Activated naive CD8-positive, alpha-beta T cell treated with anti-CD3 and anti-CD28 coated beads, Interleukin-2, amount 10 ng/mL, durations not matched to agents 7 days and 5 days (primary cell): ENCODE measurements at regions not wholly inside any gene's neighbourhood (a gene's known extent, or its start where the extent isn't known, plus 50 kb on each side); places are given as distances from the start of the nearest gene placed in this dataset.

Source experiments
- ATAC-seq: fragments of 150-1000 bp; cut with Tn5 transposase; one replicate; pipeline ENCODE4 v1.10.0; 2021; ENCODE audit warnings: low read depth, moderate library complexity
- POLR2A ChIA-PET: fragments of 350-600 bp; sonication (Branson Sonifier 250); formaldehyde crosslinking; loops from one replicate; lab custom pipeline; 2021; ENCODE audit warnings: antibody characterized with exemption; lab: Charles Lee
- DNase-seq: peaks from one replicate; pipeline ENCODE4 v3.0.0; 2021
- H3K27ac Mint-ChIP-seq: one replicate; pipeline ENCODE4 v1.8.0; 2022; ENCODE audit warnings: mild to moderate bottlenecking, mixed read lengths
- H3K27me3 Mint-ChIP-seq: one replicate; pipeline ENCODE4 v1.8.0; 2022; ENCODE audit warnings: mild to moderate bottlenecking, moderate library complexity, mixed read lengths
- H3K36me3 Mint-ChIP-seq: one replicate; pipeline ENCODE4 v1.8.0; 2021; ENCODE audit warnings: mild to moderate bottlenecking, mixed read lengths
- H3K4me1 Mint-ChIP-seq: one replicate; pipeline ENCODE4 v1.8.0; 2021; ENCODE audit warnings: mixed read lengths
- H3K4me3 Mint-ChIP-seq: one replicate; pipeline ENCODE4 v1.8.0; 2022; ENCODE audit warnings: mild to moderate bottlenecking, moderate library complexity, mixed read lengths
- H3K9me3 Mint-ChIP-seq: one replicate; pipeline ENCODE4 v1.8.0; 2021; ENCODE audit warnings: mixed read lengths

DNA sequence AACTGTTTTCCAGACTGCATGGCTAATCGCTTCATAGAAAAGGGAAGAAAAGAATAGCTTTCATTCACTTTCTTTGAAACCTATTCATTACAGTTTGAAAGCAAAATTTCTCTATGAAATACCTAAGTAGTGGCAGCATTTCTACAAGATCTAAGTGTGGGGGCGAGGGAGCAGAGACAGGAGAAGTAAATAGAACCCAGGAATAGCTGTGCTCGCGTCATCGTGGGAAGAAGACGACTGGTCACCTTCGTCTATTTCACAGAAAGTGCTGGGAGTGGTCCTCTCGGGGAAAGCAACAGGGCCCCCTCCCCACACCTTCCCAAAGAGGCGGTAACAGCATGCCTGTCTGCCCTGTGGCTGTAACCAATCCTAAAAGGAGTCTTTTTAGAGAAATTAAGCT is 169.9 kb upstream of the NOCT start:
- Mint-ChIP-seq H3K4me1 (no peaks in the 10 kb centered on the region), H3K4me3 (no peak overlapping the region), H3K27me3 (peaks cover 14% of the 10 kb centered on the region), H3K9me3 (no peaks in the 10 kb centered on the region), H3K27ac (no peak overlapping the region), H3K36me3 (no peaks in the 10 kb centered on the region)
- ATAC-seq (no peak), DNase-seq (no peak)
- POLR2A ChIA-PET: no interaction called here

DNA sequence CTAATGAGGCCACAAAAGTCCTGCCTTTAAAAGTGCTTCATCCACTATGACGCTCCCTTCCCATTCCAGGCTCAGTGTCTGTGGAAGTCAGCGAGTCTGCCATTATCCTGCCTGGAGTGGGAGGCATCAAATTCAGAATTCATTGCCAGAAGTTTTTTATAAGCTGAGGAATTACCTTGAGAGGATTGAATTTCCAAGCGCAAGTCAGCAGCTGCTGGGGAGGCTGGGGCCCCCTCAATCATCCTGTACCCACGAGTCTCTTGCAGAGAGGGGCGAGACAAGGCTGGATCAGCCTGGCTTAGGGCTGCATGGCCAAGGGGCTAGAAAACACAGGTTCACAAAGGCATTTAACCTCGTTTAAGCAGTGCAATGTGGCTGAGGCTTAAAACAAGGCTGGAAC is 170.5 kb upstream of the NOCT start:
- ATAC-seq (no peak), DNase-seq (no peak)
- no peak overlapping the region for H3K27ac Mint-ChIP-seq
- POLR2A ChIA-PET: no interaction called here
- H3K27me3 Mint-ChIP-seq: peaks cover 14% of the 10 kb centered on the region
- H3K4me3 Mint-ChIP-seq: no peak overlapping the region
- no peaks in the 10 kb centered on the region for H3K36me3 Mint-ChIP-seq
- no peaks in the 10 kb centered on the region for H3K4me1 Mint-ChIP-seq
- H3K9me3 Mint-ChIP-seq: no peaks in the 10 kb centered on the region

DNA sequence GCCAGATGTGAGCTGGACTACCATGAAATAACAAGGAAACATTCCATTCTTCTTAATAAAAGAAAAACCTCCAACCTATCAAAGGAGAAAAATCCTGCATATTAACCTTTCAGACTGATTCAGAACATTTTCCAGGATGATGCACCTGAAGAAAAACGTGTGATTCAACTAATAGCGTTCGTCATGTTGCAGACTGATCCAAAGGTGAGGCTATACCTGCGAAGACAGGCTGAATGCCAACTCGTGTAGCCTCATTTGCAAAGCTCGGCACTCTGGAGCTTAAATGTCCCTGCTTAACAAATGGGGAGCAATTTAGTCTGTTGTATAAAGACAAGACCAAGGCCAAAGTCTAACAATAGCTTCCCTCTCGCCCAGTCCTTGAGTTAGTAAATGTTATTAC is 172.0 kb upstream of the NOCT start:
- DNase-seq (no peak), ATAC-seq (no peak)
- no peak overlapping the region for H3K4me3 Mint-ChIP-seq
- no peaks in the 10 kb centered on the region for H3K9me3 Mint-ChIP-seq
- no peaks in the 10 kb centered on the region for H3K4me1 Mint-ChIP-seq
- POLR2A ChIA-PET: no interaction called here
- H3K36me3 Mint-ChIP-seq: no peaks in the 10 kb centered on the region
- no peak overlapping the region for H3K27ac Mint-ChIP-seq
- peaks cover 14% of the 10 kb centered on the region for H3K27me3 Mint-ChIP-seq

DNA sequence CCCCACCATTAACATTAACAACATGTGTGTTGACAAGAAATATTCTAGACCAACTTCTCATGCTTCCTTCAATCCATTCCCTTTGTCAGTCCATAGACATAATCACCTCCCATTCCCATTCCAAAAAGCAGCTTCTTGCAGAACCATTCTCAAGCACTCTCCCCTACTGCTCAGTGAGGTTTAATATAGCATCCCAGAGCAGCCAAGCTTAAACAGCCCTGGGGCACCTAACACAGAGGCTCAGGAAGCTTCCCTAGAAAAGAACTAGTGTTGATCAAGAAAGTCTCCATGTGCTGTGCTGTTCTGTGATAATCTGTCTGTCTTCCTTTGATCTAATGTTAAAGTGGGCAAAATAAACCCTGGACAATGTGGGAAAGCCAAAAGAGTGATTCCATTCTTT is 174.2 kb upstream of the NOCT start:
- H3K9me3 Mint-ChIP-seq: no peaks in the 10 kb centered on the region
- H3K27me3 Mint-ChIP-seq: peaks cover 10% of the 10 kb centered on the region
- no peaks in the 10 kb centered on the region for H3K4me1 Mint-ChIP-seq
- no peak for ATAC-seq
- no peak overlapping the region for H3K4me3 Mint-ChIP-seq
- no peak for DNase-seq
- POLR2A ChIA-PET: no interaction called here
- H3K27ac Mint-ChIP-seq: no peak overlapping the region
- no peaks in the 10 kb centered on the region for H3K36me3 Mint-ChIP-seq

DNA sequence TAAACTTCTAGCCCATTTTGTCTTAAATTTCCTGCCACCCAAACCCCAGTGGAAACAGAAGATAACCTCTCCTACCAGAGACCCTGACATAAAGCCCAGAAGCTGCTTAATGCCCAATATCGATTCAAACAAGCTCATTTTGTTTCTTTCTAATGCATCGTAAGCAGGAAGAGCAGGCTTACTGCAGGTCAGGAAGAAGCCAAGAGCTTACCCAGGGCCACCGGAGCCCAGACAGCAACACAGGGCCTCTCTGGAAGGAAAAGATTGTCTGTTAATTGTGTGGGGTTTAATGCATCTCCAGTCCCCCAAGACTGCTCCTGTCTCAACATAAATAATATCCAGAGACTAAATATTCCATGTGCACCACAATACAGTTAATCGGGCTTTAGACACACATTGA is 177.3 kb upstream of the NOCT start:
- H3K4me3 Mint-ChIP-seq: no peak overlapping the region
- DNase-seq (no peak), ATAC-seq (no peak)
- no peak overlapping the region for H3K27ac Mint-ChIP-seq
- POLR2A ChIA-PET: no interaction called here
- no peaks in the 10 kb centered on the region for H3K36me3 Mint-ChIP-seq
- H3K4me1 Mint-ChIP-seq: no peaks in the 10 kb centered on the region
- H3K27me3 Mint-ChIP-seq: peaks cover 17% of the 10 kb centered on the region
- H3K9me3 Mint-ChIP-seq: no peaks in the 10 kb centered on the region

DNA sequence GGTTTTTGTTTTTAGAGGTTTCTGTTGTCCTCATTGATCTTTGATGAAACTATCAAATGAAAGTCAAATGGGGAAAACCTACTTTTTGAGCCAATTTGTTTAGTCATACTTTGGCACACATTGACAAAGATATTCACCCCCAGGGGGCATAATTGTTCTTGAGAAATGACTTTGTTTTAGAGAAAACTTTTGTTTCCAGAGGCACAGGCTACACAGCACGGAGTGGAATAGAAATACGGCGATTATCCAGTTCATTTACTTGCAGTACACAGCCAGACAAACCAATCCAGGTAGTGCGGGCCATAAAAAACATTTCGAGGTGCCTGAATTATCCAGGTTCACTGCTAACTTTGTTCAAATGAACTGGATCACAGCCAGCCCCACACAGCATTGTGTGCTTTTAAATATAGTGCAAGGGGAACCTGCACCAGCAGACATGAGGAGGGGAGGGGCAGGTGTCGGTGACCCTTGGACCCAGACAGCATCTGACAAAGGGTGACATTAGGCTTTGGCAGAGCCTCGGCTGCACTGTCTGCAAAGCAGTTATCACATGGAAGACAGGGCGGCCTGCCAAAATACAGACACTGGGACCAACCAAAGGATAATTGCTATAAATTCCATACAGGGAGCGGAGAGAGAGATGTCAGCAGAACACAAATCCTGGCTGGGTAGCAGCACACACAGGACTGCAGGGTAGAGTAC is 179.6 kb upstream of the NOCT start:
- no peak for ATAC-seq

DNA sequence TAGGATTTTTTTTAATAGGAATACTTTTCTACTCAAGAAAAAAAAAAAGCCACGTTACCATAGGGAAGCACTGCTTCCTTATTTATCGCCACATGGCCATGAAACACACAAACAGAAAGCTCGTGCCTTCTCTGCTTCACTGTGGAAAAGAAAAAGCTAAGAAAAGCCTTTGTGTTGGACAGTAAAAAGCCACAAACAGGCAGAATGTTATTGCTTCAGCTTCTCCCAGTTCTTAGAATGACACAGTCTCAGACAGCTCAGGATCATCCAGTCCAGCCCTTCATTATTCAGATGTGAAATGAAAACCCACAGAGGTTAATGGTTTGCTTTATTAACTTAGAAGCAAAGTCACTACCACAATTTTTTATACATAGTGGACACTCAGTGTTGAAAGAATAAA is 181.6 kb upstream of the NOCT start:
- Mint-ChIP-seq H3K36me3 (no peaks in the 10 kb centered on the region), H3K4me1 (no peaks in the 10 kb centered on the region), H3K27ac (no peak overlapping the region), H3K9me3 (no peaks in the 10 kb centered on the region), H3K4me3 (no peak overlapping the region), H3K27me3 (peaks cover 9% of the 10 kb centered on the region)
- POLR2A ChIA-PET: no interaction called here
- DNase-seq (no peak), ATAC-seq (no peak)

More for the DNA sequence above, 179.6 kb upstream of the NOCT start:
- no peak overlapping the region for H3K27ac Mint-ChIP-seq
- H3K36me3 Mint-ChIP-seq: no peaks in the 10 kb centered on the region
- H3K9me3 Mint-ChIP-seq: no peaks in the 10 kb centered on the region
- DNase-seq: no peak
- H3K4me1 Mint-ChIP-seq: no peaks in the 10 kb centered on the region
- H3K27me3 Mint-ChIP-seq: peaks cover 7% of the 10 kb centered on the region
- H3K4me3 Mint-ChIP-seq: no peak overlapping the region
- POLR2A ChIA-PET: no interaction called here

DNA sequence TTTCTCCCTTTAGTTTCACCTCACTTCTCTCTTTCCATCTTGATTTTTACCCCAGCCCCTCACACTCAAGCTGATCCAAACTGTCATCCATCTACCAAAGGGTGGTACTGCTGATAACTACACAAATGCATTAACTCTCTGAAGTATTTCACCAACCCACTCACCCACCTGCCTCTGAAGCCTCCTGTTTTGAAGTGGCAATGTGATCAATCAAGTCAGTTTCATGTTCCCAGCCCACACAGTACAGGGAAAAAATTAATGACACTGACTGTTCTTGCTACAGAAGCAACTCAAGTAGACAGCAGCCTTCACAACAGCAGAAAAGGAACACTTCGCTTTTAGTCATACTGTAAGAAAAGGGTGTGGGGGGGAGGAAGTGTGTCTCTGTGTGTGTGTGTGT is 183.0 kb upstream of the NOCT start:
- H3K36me3 Mint-ChIP-seq: no peaks in the 10 kb centered on the region
- POLR2A ChIA-PET: no interaction called here
- peaks cover 10% of the 10 kb centered on the region for H3K27me3 Mint-ChIP-seq
- no peak overlapping the region for H3K27ac Mint-ChIP-seq
- DNase-seq: no peak
- ATAC-seq: no peak
- H3K9me3 Mint-ChIP-seq: no peaks in the 10 kb centered on the region
- H3K4me1 Mint-ChIP-seq: no peaks in the 10 kb centered on the region
- H3K4me3 Mint-ChIP-seq: no peak overlapping the region

DNA sequence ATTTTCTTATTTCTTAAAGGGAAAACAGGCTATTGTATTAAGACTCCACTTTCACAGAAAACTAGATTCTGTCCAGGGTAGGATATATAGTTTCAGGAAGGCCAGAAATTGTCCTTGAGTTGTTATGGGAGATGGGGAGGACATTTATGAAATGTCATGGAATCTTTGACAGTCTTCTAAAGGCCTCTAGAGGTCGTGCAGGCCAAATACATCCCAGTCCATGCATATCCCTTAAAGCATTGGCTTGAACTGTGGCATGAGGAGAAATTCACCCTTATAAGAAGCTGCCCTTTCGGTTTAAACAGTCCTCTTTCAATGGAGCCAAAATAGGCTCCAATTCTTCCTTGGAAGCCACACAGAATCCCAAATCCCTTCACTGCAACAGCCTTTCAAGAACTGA is 183.6 kb upstream of the NOCT start:
- Mint-ChIP-seq H3K36me3 (no peaks in the 10 kb centered on the region), H3K27me3 (peaks cover 10% of the 10 kb centered on the region), H3K4me3 (no peak overlapping the region), H3K9me3 (no peaks in the 10 kb centered on the region), H3K27ac (no peak overlapping the region), H3K4me1 (no peaks in the 10 kb centered on the region)
- DNase-seq (no peak), ATAC-seq (no peak)
- POLR2A ChIA-PET: no interaction called here

DNA sequence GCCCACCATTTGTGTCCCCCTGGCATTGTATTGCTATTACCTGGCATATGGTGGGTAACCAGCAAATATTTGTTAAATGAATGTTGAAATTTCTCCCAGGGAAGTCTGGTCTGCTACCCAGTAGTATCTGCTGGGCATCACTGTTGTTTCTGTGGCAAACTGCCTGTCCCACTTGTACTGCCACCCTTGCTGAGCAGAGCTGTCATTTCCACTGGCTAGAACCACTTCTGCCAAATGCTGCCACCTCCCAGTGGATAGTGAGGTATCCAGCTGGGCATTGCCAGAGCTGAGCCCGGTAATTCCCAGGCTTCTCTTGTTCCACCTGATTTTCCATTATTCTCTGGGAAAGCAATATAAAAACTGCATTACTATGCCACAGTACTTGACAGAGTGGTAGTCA is 186.7 kb upstream of the NOCT start:
- no peaks in the 10 kb centered on the region for H3K36me3 Mint-ChIP-seq
- no peak overlapping the region for H3K4me3 Mint-ChIP-seq
- H3K9me3 Mint-ChIP-seq: no peaks in the 10 kb centered on the region
- H3K27ac Mint-ChIP-seq: no peak overlapping the region
- DNase-seq (no peak), ATAC-seq (no peak)
- POLR2A ChIA-PET: no interaction called here
- no peaks in the 10 kb centered on the region for H3K4me1 Mint-ChIP-seq
- H3K27me3 Mint-ChIP-seq: peaks cover 8% of the 10 kb centered on the region

DNA sequence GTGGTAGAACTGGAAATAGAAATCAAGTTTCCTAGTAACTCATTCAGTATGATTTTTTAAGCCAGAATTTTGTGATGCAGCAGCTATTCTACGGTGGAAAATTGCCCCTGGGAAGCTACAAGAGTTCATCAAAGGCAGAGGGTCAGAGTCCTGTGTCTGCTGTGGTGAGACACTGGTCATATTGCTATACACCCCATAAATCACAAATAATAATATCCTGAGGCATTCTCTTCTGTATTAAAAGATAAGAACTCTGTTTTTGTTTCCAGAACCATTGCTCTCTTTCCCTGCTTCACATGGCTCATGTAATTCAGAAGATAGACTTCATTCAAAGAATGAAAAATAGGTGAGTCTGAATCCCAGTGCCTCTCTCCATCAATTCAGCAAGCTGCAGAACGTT is 188.8 kb upstream of the NOCT start:
- H3K9me3 Mint-ChIP-seq: no peaks in the 10 kb centered on the region
- no peaks in the 10 kb centered on the region for H3K4me1 Mint-ChIP-seq
- POLR2A ChIA-PET: no interaction called here
- DNase-seq: no peak
- peaks cover 3% of the 10 kb centered on the region for H3K27me3 Mint-ChIP-seq
- no peaks in the 10 kb centered on the region for H3K36me3 Mint-ChIP-seq
- no peak overlapping the region for H3K27ac Mint-ChIP-seq
- no peak for ATAC-seq
- no peak overlapping the region for H3K4me3 Mint-ChIP-seq

DNA sequence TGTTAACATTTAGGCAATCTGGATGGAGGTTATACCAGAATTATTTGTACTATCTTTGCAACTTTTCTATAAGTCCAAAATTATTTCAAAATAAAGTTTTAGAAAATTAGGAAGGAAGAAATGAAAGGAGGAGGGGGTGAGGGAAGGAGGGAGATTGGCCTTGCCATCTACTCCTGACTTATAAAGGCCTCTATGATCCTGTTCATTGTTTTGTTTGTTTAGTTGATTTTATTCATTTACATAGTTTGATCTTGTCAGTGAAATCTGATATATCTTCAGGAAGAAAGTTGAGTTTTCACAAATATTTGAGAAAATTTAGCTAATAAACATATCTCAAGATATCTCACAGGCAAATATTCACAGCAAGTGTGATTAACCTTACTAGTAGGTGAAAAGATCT is 189.3 kb upstream of the NOCT start:
- POLR2A ChIA-PET: no interaction called here
- ATAC-seq (no peak), DNase-seq (no peak)
- H3K9me3 Mint-ChIP-seq: no peaks in the 10 kb centered on the region
- no peak overlapping the region for H3K4me3 Mint-ChIP-seq
- H3K27me3 Mint-ChIP-seq: peaks cover 5% of the 10 kb centered on the region
- no peaks in the 10 kb centered on the region for H3K4me1 Mint-ChIP-seq
- H3K36me3 Mint-ChIP-seq: no peaks in the 10 kb centered on the region
- no peak overlapping the region for H3K27ac Mint-ChIP-seq

DNA sequence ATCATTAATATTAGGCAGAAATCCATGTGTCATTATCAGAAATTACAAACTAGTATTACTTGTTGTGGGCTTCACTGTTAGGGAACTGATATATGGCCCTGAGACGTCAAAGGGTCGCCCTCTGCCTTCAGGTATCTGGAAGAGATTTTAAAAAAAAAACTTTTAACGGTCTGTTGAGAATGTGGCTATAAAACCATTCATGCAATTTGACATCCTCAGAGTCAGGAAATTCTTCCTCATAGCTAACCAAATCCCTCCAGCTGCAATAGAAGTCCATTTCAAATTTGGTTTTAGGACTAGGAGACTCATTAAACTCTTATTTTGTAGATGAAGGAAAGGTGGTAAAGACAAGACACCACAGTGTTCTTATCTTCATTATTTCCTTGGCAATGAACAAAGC is 194.2 kb upstream of the NOCT start:
- ATAC-seq (no peak), DNase-seq (no peak)
- Mint-ChIP-seq H3K36me3 (no peaks in the 10 kb centered on the region), H3K27ac (no peak overlapping the region), H3K4me3 (no peak overlapping the region), H3K4me1 (no peaks in the 10 kb centered on the region), H3K9me3 (no peaks in the 10 kb centered on the region), H3K27me3 (peaks cover 2% of the 10 kb centered on the region)
- POLR2A ChIA-PET: no interaction called here

DNA sequence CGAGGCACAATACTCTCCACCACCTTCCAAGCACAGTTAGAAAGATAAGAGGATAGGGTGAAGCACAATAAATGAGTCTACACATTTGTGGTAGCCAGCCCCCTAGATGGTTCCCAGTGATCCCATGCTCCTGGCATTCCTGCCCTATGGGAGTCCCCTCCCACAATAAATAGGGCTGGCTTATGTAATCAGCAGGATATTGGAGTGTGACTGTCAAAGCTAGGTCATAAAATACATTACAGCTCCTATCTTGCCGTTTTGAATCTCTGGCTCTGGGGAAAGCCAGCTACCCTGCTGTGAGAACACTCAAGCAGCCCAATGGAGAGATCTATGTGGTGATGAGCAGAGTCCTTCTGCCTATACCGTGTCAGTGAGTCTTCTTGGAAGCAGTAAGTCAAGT is 198.7 kb upstream of the NOCT start:
- no peaks in the 10 kb centered on the region for H3K4me1 Mint-ChIP-seq
- H3K27me3 Mint-ChIP-seq: peaks cover 2% of the 10 kb centered on the region
- DNase-seq: no peak
- no peaks in the 10 kb centered on the region for H3K36me3 Mint-ChIP-seq
- no peak for ATAC-seq
- POLR2A ChIA-PET: no interaction called here
- no peak overlapping the region for H3K4me3 Mint-ChIP-seq
- H3K9me3 Mint-ChIP-seq: no peaks in the 10 kb centered on the region
- no peak overlapping the region for H3K27ac Mint-ChIP-seq

DNA sequence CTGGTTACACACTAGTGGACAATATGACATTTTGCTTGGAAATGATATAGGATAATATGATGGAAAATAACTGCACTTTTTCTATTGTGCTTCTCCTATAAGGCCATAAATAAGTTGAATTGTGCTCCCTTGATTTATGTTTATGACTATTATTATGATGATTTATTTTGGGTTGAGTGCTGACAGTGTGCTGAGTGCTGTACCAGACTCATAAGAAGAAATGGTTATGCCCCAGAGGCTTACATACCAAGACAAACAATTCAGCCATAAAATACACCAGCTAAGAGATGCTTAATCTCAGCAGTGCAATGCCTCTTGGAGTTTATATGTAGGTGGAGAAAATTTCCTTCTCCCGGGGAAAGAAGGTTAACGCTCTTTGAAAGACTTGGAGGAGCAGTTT is 199.8 kb upstream of the NOCT start:
- Mint-ChIP-seq H3K27me3 (no peaks in the 10 kb centered on the region), H3K4me3 (no peak overlapping the region), H3K36me3 (no peaks in the 10 kb centered on the region), H3K4me1 (no peaks in the 10 kb centered on the region), H3K27ac (no peak overlapping the region), H3K9me3 (no peaks in the 10 kb centered on the region)
- ATAC-seq (no peak), DNase-seq (no peak)
- POLR2A ChIA-PET: no interaction called here
